ENCODE measurements at regions not wholly inside any gene's neighbourhood (a gene's known extent, or its start where the extent isn't known, plus 50 kb on each side); places are given as distances from the start of the nearest gene placed in this dataset.

DNA sequence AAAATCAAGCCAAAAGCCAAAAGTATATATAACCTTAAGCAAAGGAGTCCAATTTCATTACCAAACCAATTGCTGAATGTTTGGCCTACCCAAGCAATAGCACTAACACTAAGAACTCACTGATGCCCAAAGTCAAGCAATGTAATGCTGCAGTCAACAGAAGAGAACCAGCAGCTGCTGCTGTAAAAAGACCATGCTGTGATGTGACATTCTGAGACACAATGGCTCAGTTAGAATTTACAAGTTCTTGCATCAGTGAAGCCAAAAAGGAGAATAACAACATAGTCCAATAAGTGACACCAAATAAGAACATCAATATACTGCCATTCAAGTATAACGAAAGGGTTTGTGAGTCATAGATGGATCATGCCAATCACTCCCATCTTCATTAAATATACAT is 514.0 kb upstream of the DIAPH2 start:
- TF ChIP-seq, protein P1, sequence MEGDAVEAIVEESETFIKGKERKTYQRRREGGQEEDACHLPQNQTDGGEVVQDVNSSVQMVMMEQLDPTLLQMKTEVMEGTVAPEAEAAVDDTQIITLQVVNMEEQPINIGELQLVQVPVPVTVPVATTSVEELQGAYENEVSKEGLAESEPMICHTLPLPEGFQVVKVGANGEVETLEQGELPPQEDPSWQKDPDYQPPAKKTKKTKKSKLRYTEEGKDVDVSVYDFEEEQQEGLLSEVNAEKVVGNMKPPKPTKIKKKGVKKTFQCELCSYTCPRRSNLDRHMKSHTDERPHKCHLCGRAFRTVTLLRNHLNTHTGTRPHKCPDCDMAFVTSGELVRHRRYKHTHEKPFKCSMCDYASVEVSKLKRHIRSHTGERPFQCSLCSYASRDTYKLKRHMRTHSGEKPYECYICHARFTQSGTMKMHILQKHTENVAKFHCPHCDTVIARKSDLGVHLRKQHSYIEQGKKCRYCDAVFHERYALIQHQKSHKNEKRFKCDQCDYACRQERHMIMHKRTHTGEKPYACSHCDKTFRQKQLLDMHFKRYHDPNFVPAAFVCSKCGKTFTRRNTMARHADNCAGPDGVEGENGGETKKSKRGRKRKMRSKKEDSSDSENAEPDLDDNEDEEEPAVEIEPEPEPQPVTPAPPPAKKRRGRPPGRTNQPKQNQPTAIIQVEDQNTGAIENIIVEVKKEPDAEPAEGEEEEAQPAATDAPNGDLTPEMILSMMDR (IDR thresholded peaks at IDR 0.05; ENCODE audit: low read depth, low read length), result no peak
- TF ChIP-seq EZH2phosphoT487 (IDR thresholded peaks at IDR 0.05; ENCODE audit: low read depth), result no peak
